ENCODE measurements at regions not wholly inside any gene's neighbourhood (a gene's known extent, or its start where the extent isn't known, plus 50 kb on each side); places are given as distances from the start of the nearest gene placed in this dataset.

GRCh38 chr3:155014953-155015352, 65.2 kb upstream of the MME start:
- 82% methylated on average over 2 of the region's 2 CpGs for WGBS (ENCODE audit: low lambda C conversion rate, missing lambda C conversion rate)
- Histone ChIP-seq H3K9me3 (ENCODE audit: low read depth) (no peaks in the 10 kb centered on the region), H3K79me2 (no peaks in the 10 kb centered on the region)

GRCh38 chr3:155013427-155013826, 66.7 kb upstream of the MME start:
- no peak overlapping the region for H2AFZ ChIP-seq
- H3K4me2 ChIP-seq: no peak overlapping the region
- no peaks in the 10 kb centered on the region for H3K27me3 ChIP-seq
- H3K4me3 ChIP-seq: no peak overlapping the region
- H3K9me2 ChIP-seq (replicated peaks; ENCODE audit: insufficient read depth): no peaks in the 10 kb centered on the region
- no peaks in the 10 kb centered on the region for H3K36me3 ChIP-seq (replicated peaks; ENCODE audit: insufficient read depth, low read depth)
- no peaks in the 10 kb centered on the region for H3K9me3 ChIP-seq (ENCODE audit: low read depth)
- 90% methylated on average over 2 of the region's 2 CpGs for WGBS (ENCODE audit: low lambda C conversion rate, missing lambda C conversion rate)
- DNase-seq (ENCODE audit: low spot score): no peak
- H3K79me2 ChIP-seq: no peaks in the 10 kb centered on the region
- TF ChIP-seq EZH2phosphoT487 (IDR thresholded peaks at IDR 0.05; ENCODE audit: low read depth, severe bottlenecking, unreplicated experiment): no peak
- no peak for TF ChIP-seq EZH2 (IDR thresholded peaks at IDR 0.05; ENCODE audit: borderline replicate concordance)
- H3K27ac ChIP-seq: no peak overlapping the region
- H4K20me1 ChIP-seq (ENCODE audit: insufficient read depth, poor library complexity, severe bottlenecking): no peaks in the 10 kb centered on the region
- no peaks in the 10 kb centered on the region for H3K4me1 ChIP-seq (ENCODE audit: insufficient read depth)

More at GRCh38 chr3:155014953-155015352, 65.2 kb upstream of the MME start:
- TF ChIP-seq EZH2 (IDR thresholded peaks at IDR 0.05; ENCODE audit: borderline replicate concordance): no peak
- TF ChIP-seq EZH2phosphoT487 (IDR thresholded peaks at IDR 0.05; ENCODE audit: low read depth, severe bottlenecking, unreplicated experiment): no peak
- no peak for TF ChIP-seq CTCF (IDR thresholded peaks at IDR 0.05; ENCODE audit: poor library complexity)
- Histone ChIP-seq H3K27ac (no peak overlapping the region), H4K20me1 (ENCODE audit: insufficient read depth, poor library complexity, severe bottlenecking) (no peaks in the 10 kb centered on the region), H3K36me3 (replicated peaks; ENCODE audit: insufficient read depth, low read depth) (no peaks in the 10 kb centered on the region), H3K9me2 (replicated peaks; ENCODE audit: insufficient read depth) (no peaks in the 10 kb centered on the region), H3K4me2 (no peak overlapping the region), H2AFZ (no peak overlapping the region), H3K4me3 (no peak overlapping the region), H3K4me1 (ENCODE audit: insufficient read depth) (peaks cover 10% of the 10 kb centered on the region), H3K27me3 (no peaks in the 10 kb centered on the region)
- DNase-seq (ENCODE audit: low spot score): no peak

GRCh38 chr3:155012584-155012983, 67.5 kb upstream of the MME start:
- no peaks in the 10 kb centered on the region for H3K9me2 ChIP-seq (replicated peaks; ENCODE audit: insufficient read depth)
- H3K4me2 ChIP-seq: no peak overlapping the region
- no peak overlapping the region for H2AFZ ChIP-seq
- H3K79me2 ChIP-seq: no peaks in the 10 kb centered on the region
- no peaks in the 10 kb centered on the region for H3K9me3 ChIP-seq (ENCODE audit: low read depth)
- H3K27ac ChIP-seq: no peak overlapping the region
- H3K36me3 ChIP-seq (replicated peaks; ENCODE audit: insufficient read depth, low read depth): no peaks in the 10 kb centered on the region
- H3K4me1 ChIP-seq (ENCODE audit: insufficient read depth): no peaks in the 10 kb centered on the region
- no peak for DNase-seq (ENCODE audit: low spot score)
- no peak overlapping the region for H3K4me3 ChIP-seq
- TF ChIP-seq EZH2phosphoT487 (IDR thresholded peaks at IDR 0.05; ENCODE audit: low read depth, severe bottlenecking, unreplicated experiment) (no peak), EZH2 (IDR thresholded peaks at IDR 0.05; ENCODE audit: borderline replicate concordance) (no peak), CTCF (IDR thresholded peaks at IDR 0.05; ENCODE audit: poor library complexity) (no peak)
- no peaks in the 10 kb centered on the region for H4K20me1 ChIP-seq (ENCODE audit: insufficient read depth, poor library complexity, severe bottlenecking)
- 84% methylated on average over 4 of the region's 4 CpGs for WGBS (ENCODE audit: low lambda C conversion rate, missing lambda C conversion rate)
- H3K27me3 ChIP-seq: no peaks in the 10 kb centered on the region

- H3K4me3 ChIP-seq: no peak overlapping the region
- no peaks in the 10 kb centered on the region for H4K20me1 ChIP-seq (ENCODE audit: insufficient read depth, poor library complexity, severe bottlenecking)
- no peaks in the 10 kb centered on the region for H3K4me1 ChIP-seq (ENCODE audit: insufficient read depth)
- WGBS (ENCODE audit: low lambda C conversion rate, missing lambda C conversion rate): 58% methylated on average over 3 of the region's 3 CpGs
- no peak overlapping the region for H3K4me2 ChIP-seq
- H3K79me2 ChIP-seq: no peaks in the 10 kb centered on the region
- TF ChIP-seq EZH2 (IDR thresholded peaks at IDR 0.05; ENCODE audit: borderline replicate concordance) (no peak), CTCF (IDR thresholded peaks at IDR 0.05; ENCODE audit: poor library complexity) (no peak), EZH2phosphoT487 (IDR thresholded peaks at IDR 0.05; ENCODE audit: low read depth, severe bottlenecking, unreplicated experiment) (no peak)
- H3K27ac ChIP-seq: no peak overlapping the region
- H3K9me3 ChIP-seq (ENCODE audit: low read depth): no peaks in the 10 kb centered on the region
- no peak overlapping the region for H2AFZ ChIP-seq
- no peak for DNase-seq (ENCODE audit: low spot score)
- H3K36me3 ChIP-seq (replicated peaks; ENCODE audit: insufficient read depth, low read depth): no peaks in the 10 kb centered on the region
- no peaks in the 10 kb centered on the region for H3K9me2 ChIP-seq (replicated peaks; ENCODE audit: insufficient read depth)
- H3K27me3 ChIP-seq: no peaks in the 10 kb centered on the region
Measured at GRCh38 chr3:155010416-155010815, 69.7 kb upstream of the MME start.

Data from hepatocyte (in vitro differentiated cells).